ENCODE measurements at regions not wholly inside any gene's neighbourhood (a gene's known extent, or its start where the extent isn't known, plus 50 kb on each side); places are given as distances from the start of the nearest gene placed in this dataset.

DNA sequence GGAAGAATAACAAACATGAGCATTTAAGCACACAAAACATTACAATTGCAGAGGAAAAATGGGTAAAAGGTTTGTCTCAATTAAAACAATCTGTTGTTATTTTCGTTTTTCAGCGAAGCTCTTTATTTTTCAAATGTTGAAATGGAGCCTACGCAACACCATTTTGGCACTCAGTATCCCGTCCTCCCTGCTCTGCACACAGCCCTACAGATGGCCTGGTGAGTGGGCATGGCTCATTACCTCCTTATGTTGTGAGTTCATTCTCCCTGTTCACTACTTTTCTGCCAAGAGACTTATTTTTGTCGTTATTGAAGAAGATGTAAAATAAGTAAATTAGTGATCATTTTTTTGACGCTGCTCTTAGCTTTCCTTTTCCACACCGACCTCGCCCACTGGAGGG lies 167.8 kb upstream of the CXCL12 start:
- peaks cover 5% of the 10 kb centered on the region; the same call in 1 of the 2 replicates for H3K4me1 Mint-ChIP-seq

GRCh38 chr10:44557596-44558191 lies 172.8 kb upstream of the CXCL12 start:
- H3K4me3 Mint-ChIP-seq, result no peak overlapping the region
- no peak for TF ChIP-seq JUN (CRISPR knock-in tag; IDR thresholded peaks at IDR 0.05)
- no peak for TF ChIP-seq FOXK1 (CRISPR knock-in tag; IDR thresholded peaks at IDR 0.05)
- no peak for TF ChIP-seq ZNF121 (CRISPR knock-in tag; IDR thresholded peaks at IDR 0.05)
- no peak for TF ChIP-seq ZNF396 (CRISPR knock-in tag; IDR thresholded peaks at IDR 0.05; ENCODE audit: borderline replicate concordance)
- TF ChIP-seq, protein P1, sequence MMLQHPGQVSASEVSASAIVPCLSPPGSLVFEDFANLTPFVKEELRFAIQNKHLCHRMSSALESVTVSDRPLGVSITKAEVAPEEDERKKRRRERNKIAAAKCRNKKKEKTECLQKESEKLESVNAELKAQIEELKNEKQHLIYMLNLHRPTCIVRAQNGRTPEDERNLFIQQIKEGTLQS (CRISPR knock-in tag; conservative IDR thresholded peaks at IDR 0.05), result no peak
- TF ChIP-seq GABPB1 (CRISPR knock-in tag; IDR thresholded peaks at IDR 0.05), result no peak
- H3K27ac Mint-ChIP-seq, result no peak overlapping the region
- peaks cover 5% of the 10 kb centered on the region; the same call in 1 of the 2 replicates for H3K4me1 Mint-ChIP-seq
- H3K36me3 Mint-ChIP-seq, result no peaks in the 10 kb centered on the region
- no peaks in the 10 kb centered on the region; the same call in none of the 2 replicates for H3K27me3 Mint-ChIP-seq (ENCODE audit: low read depth)
- no peaks in the 10 kb centered on the region for H3K9me3 Mint-ChIP-seq
- ATAC-seq (no peak), DNase-seq (ENCODE audit: low spot score) (no peak)
- CTCF ChIA-PET, result no interaction called here
- POLR2A ChIA-PET, result no interaction called here

More for the DNA sequence above, 167.8 kb upstream of the CXCL12 start:
- Mint-ChIP-seq H3K4me3 (no peak overlapping the region), H3K36me3 (peaks cover 5% of the 10 kb centered on the region; the same call in 1 of the 2 replicates), H3K27ac (no peak overlapping the region), H3K27me3 (ENCODE audit: low read depth) (peaks cover 2% of the 10 kb centered on the region; the same call in 1 of the 2 replicates), H3K9me3 (peaks cover 30% of the 10 kb centered on the region)
- ChIA-PET POLR2A (no interaction called here), CTCF (no interaction called here)
- TF ChIP-seq FOXJ3 (CRISPR knock-in tag; IDR thresholded peaks at IDR 0.05; ENCODE audit: borderline replicate concordance) (no peak), MYBL2 (CRISPR knock-in tag; IDR thresholded peaks at IDR 0.05) (no peak), TCF7 (CRISPR knock-in tag; IDR thresholded peaks at IDR 0.05; ENCODE audit: low read depth) (no peak), TEAD4 (CRISPR knock-in tag; IDR thresholded peaks at IDR 0.05) (no peak), FOXP4 (CRISPR knock-in tag; IDR thresholded peaks at IDR 0.05) (no peak)
- DNase-seq (ENCODE audit: low spot score), result no peak
- ATAC-seq, result no peak

- Mint-ChIP-seq H3K36me3 (no peaks in the 10 kb centered on the region), H3K4me1 (peaks cover 5% of the 10 kb centered on the region; the same call in 1 of the 2 replicates), H3K27ac (no peak overlapping the region), H3K27me3 (ENCODE audit: low read depth) (no peaks in the 10 kb centered on the region; the same call in none of the 2 replicates), H3K4me3 (no peak overlapping the region), H3K9me3 (no peaks in the 10 kb centered on the region)
- TF ChIP-seq ZNF396 (CRISPR knock-in tag; IDR thresholded peaks at IDR 0.05; ENCODE audit: borderline replicate concordance) (no peak), MXD4 (CRISPR knock-in tag; IDR thresholded peaks at IDR 0.05; ENCODE audit: borderline replicate concordance) (no peak), EMX1 (CRISPR knock-in tag; IDR thresholded peaks at IDR 0.05) (no peak), TEAD4 (CRISPR knock-in tag; IDR thresholded peaks at IDR 0.05) (no peak), ZNF219 (CRISPR knock-in tag; IDR thresholded peaks at IDR 0.05; ENCODE audit: borderline replicate concordance) (no peak)
- ATAC-seq, result no peak
- DNase-seq (ENCODE audit: low spot score), result no peak
- ChIA-PET POLR2A (no interaction called here), CTCF (interaction anchor here (0.5 kb wide), 1 partner anchor 626 kb away, joined by 3 read pairs; no protein-coding TSS in a partner anchor)
Measured at GRCh38 chr10:44558521-44558920, 173.6 kb upstream of the CXCL12 start.

DNA sequence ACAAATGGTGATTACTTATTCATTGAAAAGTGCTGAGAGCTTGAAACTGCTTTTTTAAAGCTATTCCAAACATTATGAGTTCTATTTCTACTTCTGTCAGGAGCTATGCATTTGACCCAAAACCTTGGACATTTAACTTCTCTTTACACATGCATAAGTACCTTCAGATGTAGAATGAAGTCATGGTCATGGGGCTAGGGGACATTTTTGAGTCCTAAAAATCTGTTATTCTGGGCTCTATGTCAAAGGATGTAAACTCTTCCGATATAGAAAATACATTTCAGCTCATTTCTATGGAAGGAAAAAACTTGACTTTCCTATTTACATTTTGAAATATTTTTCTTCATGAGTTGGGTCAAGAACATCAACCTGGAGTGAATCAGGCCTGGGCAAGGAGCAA lies 179.5 kb upstream of the CXCL12 start:
- Mint-ChIP-seq H3K27me3 (ENCODE audit: low read depth) (no peaks in the 10 kb centered on the region; the same call in 1 of the 2 replicates), H3K4me1 (peaks cover 5% of the 10 kb centered on the region), H3K27ac (no peak overlapping the region), H3K4me3 (no peak overlapping the region), H3K9me3 (no peaks in the 10 kb centered on the region), H3K36me3 (no peaks in the 10 kb centered on the region)
- POLR2A ChIA-PET, result no interaction called here
- ATAC-seq (no peak), DNase-seq (ENCODE audit: low spot score) (no peak)
- CTCF ChIA-PET, result no interaction called here
- TF ChIP-seq ZNF512 (CRISPR knock-in tag; IDR thresholded peaks at IDR 0.05; ENCODE audit: borderline replicate concordance) (no peak), JUN (CRISPR knock-in tag; IDR thresholded peaks at IDR 0.05) (no peak), MLX (CRISPR knock-in tag; IDR thresholded peaks at IDR 0.05) (no peak)
- TF ChIP-seq, protein P2, sequence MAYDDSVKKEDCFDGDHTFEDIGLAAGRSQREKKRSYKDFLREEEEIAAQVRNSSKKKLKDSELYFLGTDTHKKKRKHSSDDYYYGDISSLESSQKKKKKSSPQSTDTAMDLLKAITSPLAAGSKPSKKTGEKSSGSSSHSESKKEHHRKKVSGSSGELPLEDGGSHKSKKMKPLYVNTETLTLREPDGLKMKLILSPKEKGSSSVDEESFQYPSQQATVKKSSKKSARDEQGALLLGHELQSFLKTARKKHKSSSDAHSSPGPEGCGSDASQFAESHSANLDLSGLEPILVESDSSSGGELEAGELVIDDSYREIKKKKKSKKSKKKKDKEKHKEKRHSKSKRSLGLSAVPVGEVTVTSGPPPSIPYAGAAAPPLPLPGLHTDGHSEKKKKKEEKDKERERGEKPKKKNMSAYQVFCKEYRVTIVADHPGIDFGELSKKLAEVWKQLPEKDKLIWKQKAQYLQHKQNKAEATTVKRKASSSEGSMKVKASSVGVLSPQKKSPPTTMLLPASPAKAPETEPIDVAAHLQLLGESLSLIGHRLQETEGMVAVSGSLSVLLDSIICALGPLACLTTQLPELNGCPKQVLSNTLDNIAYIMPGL (CRISPR knock-in tag; IDR thresholded peaks at IDR 0.05), result no peak
- TF ChIP-seq, protein P3, sequence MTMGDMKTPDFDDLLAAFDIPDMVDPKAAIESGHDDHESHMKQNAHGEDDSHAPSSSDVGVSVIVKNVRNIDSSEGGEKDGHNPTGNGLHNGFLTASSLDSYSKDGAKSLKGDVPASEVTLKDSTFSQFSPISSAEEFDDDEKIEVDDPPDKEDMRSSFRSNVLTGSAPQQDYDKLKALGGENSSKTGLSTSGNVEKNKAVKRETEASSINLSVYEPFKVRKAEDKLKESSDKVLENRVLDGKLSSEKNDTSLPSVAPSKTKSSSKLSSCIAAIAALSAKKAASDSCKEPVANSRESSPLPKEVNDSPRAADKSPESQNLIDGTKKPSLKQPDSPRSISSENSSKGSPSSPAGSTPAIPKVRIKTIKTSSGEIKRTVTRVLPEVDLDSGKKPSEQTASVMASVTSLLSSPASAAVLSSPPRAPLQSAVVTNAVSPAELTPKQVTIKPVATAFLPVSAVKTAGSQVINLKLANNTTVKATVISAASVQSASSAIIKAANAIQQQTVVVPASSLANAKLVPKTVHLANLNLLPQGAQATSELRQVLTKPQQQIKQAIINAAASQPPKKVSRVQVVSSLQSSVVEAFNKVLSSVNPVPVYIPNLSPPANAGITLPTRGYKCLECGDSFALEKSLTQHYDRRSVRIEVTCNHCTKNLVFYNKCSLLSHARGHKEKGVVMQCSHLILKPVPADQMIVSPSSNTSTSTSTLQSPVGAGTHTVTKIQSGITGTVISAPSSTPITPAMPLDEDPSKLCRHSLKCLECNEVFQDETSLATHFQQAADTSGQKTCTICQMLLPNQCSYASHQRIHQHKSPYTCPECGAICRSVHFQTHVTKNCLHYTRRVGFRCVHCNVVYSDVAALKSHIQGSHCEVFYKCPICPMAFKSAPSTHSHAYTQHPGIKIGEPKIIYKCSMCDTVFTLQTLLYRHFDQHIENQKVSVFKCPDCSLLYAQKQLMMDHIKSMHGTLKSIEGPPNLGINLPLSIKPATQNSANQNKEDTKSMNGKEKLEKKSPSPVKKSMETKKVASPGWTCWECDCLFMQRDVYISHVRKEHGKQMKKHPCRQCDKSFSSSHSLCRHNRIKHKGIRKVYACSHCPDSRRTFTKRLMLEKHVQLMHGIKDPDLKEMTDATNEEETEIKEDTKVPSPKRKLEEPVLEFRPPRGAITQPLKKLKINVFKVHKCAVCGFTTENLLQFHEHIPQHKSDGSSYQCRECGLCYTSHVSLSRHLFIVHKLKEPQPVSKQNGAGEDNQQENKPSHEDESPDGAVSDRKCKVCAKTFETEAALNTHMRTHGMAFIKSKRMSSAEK (CRISPR knock-in tag; IDR thresholded peaks at IDR 0.05; ENCODE audit: borderline replicate concordance), result no peak
